HG02678 (cell line): ENCODE measurements at regions not wholly inside any gene's neighbourhood (a gene's known extent, or its start where the extent isn't known, plus 50 kb on each side); places are given as distances from the start of the nearest gene placed in this dataset.
"Not testable (repeated sequence)": the region's sequence is repeated elsewhere in the genome, so short reads cannot be mapped to it uniquely, and the experiment has no call there.

Experiments
- ATAC-seq: cut with Tn5 transposase; IDR thresholded peaks from one replicate; pipeline ENCODE4 v1.9.1; 2021; ENCODE audit warnings: mild to moderate bottlenecking, moderate library complexity; ENCODE audit not compliant: unreplicated experiment

- ATAC-seq = no peak
These were observed 209.0 kb upstream of the KYNU start for GRCh38 chr2:142668420-142668819.

GRCh38 chr2:142665241-142665640 is 212.2 kb upstream of the KYNU start:
- no peak for ATAC-seq

- no peak for ATAC-seq
These were observed 226.9 kb upstream of the KYNU start for GRCh38 chr2:142650601-142651000.

GRCh38 chr2:142649581-142649980 is 227.9 kb upstream of the KYNU start:
- no peak for ATAC-seq

GRCh38 chr2:142642650-142643049 is 234.8 kb upstream of the KYNU start:
- no peak for ATAC-seq

GRCh38 chr2:142629193-142629592 is 248.3 kb upstream of the KYNU start:
- ATAC-seq = no peak

- ATAC-seq = no peak
These were observed 256.2 kb upstream of the KYNU start for GRCh38 chr2:142621287-142621686.

GRCh38 chr2:142617461-142617860 is 260.0 kb upstream of the KYNU start:
- no peak for ATAC-seq

GRCh38 chr2:142615876-142616275 is 261.6 kb upstream of the KYNU start:
- no peak for ATAC-seq

GRCh38 chr2:142613193-142613592 is 264.3 kb upstream of the KYNU start:
- ATAC-seq = not testable (repeated sequence)

- no peak for ATAC-seq
These were observed 272.0 kb upstream of the KYNU start for GRCh38 chr2:142605421-142605820.

GRCh38 chr2:142603759-142604158 is 273.7 kb upstream of the KYNU start:
- no peak for ATAC-seq

- ATAC-seq = no peak
These were observed 275.0 kb upstream of the KYNU start for GRCh38 chr2:142602418-142602989.

- ATAC-seq = no peak
These were observed 275.7 kb upstream of the KYNU start for GRCh38 chr2:142601794-142602193.

- ATAC-seq = no peak
These were observed 278.0 kb upstream of the KYNU start for GRCh38 chr2:142599504-142599903.

- no peak for ATAC-seq
These were observed 278.6 kb upstream of the KYNU start for GRCh38 chr2:142598846-142599245.

GRCh38 chr2:142596334-142597088 is 281.0 kb upstream of the KYNU start:
- no peak for ATAC-seq

GRCh38 chr2:142594935-142595334 is 282.5 kb upstream of the KYNU start:
- ATAC-seq = no peak

GRCh38 chr2:142592171-142592570 is 285.3 kb upstream of the KYNU start:
- ATAC-seq = no peak

GRCh38 chr2:142591420-142591819 is 286.0 kb upstream of the KYNU start:
- no peak for ATAC-seq

- no peak for ATAC-seq
These were observed 289.2 kb upstream of the KYNU start for GRCh38 chr2:142588269-142588668.

GRCh38 chr2:142586693-142587580 is 290.5 kb upstream of the KYNU start:
- ATAC-seq = no peak
